HG03469 (cell line): ENCODE measurements at regions not wholly inside any gene's neighbourhood (a gene's known extent, or its start where the extent isn't known, plus 50 kb on each side); places are given as distances from the start of the nearest gene placed in this dataset.

Experiments used
- ATAC-seq: cut with Tn5 transposase; IDR thresholded peaks from one replicate; pipeline ENCODE4 v1.9.1; 2021; ENCODE audit warnings: mild to moderate bottlenecking, moderate library complexity, moderate number of reproducible peaks; ENCODE audit not compliant: unreplicated experiment

DNA sequence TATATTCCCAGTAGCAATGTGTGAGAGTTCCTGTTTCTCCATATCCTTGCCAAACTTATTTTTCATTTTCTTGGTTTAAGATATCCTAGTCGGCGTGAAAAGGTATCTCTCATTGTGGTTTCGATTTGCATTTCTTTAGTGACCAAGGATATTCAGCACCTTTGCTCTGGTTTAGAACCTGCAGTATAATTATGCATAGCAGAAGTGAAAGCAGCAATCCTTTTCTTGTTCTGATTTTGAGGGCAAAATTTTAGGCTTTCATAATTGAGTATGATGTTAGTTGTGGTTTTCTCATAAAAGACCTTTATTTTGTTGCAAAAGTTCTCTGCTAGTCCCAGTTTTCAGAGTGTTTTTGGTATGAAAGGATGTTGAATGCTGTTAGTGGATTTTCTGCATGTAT, 491.0 kb downstream of the FGF9 start:
- peak; percentile 91 for ATAC-seq

DNA sequence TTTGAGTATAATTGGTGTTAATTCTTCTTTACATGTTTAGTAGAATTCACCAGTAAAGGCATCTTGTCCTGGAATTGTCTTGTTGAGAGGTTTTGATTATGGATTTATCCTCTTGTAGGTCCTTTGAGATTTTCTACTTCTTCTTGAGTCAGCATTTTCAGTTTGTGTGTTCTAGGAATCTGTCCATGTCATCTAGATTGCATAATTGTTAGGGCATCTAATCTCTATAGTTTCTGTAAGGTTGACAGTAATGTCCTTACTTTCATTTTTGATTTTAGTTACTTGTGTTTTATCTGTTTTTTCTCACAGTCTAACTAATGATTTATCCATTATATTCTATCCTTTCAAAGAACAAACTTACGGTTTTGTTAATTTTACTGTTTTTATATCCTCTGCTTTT, 492.0 kb downstream of the FGF9 start:
- ATAC-seq = no peak

DNA sequence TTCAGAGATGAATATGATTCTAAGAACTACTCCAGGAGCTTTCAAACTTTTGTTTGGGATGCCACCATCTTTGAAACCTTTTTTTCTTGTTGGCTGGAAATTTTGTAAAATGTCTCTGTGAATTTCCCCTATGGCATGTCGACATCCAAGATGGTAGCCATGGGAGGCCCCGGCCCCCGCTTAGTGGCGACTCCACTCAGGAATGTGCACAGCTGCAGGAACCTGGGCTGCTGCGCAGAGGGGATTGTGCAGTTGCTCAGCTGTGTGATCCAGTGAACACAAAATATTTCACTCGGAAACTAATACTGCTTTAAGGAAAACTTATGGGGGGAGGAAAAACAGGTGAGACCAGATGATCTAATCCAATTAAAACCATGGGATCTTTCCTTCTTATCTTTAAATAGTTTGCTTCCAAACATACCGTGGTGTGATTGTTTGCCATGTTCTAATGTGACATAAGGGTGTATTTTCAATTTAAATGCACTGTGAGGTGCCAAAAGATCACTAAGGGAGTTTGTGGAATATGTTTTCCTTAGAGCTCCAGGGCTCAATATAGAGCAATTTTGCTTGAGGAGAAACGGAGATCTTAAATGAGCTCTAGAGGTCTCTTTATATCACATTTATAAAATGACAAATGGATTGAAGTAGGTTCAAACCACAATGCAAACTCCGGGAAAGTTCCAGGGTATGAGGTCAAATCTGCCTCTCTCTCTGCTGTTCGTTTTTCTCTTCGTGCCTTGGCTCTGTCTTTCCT, 497.7 kb downstream of the FGF9 start:
- ATAC-seq = no peak

DNA sequence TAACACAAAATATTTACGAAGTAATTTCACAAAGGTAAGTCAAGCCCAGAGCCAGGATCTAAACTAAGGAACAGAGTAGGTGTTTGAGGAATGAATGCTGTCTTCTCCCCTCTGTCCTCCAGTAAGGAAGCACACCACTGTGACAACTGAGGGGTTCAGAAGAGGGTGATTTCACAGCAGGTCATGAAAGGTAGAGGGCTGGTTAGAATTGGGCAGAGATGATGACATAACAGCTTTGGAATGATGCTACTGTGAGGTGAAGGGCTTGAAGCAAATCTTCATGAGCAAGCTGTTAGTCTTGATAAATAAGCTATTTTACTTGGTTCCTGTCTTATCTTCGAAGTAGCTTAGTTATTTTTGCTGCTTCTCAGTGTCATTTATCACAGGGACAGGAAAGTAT, 498.6 kb downstream of the FGF9 start:
- no peak for ATAC-seq

DNA sequence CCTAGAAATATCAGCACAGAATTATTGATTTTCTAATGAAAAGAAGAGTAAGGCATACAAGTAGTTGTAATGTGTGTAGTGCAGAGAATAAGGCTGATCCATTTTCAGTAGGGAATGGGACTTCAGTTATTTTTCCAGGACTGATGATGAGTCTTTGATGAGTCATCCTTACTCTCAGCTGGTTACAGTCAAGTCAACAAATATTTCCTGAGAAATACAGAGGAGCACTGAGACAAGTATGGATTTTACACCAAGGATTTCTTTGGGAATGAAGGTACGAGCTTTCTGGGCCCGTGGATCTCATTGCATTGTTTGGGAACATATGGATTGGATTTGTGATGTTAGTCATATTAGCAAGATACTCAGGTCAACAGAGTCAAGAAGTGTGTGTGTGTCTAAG, 502.7 kb downstream of the FGF9 start:
- ATAC-seq = no peak

DNA sequence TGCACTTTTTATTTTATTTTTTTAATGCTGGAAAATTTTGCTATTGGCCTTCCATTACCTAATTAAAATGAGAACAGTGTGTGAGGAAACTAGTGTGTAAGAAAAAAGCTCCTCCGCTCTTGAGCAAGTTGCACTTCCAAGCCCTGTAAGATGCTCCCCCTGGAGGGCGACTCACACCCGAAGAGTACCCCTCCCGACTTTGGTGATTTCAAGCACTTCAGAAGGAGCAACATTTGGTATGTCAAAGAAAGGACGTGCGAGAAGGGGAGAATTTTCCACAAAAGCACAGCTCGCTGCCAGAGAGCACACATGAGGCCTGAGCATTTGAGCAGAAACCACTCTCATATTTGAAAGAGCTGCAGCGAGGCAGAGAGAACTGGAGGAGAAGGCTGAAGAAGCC, 504.4 kb downstream of the FGF9 start:
- ATAC-seq = no peak

DNA sequence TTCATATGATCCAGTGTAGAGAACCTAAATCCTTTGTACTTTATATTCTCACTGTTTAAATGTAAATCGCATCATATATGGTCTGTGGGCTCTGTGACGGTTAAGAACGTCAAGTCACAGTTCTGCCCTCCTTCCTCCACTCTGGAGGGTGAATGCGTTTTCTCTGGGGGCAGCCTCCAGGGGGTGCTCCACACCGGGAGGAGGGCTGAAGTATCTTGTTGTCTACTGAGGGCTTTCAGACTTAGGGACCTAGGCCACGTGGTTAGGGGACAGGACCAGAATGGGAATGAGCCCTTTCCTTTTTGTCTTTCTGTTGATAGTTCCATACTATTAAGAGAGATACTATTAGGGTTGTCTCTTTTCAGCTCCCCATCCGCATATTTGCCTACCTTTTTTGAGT, 504.9 kb downstream of the FGF9 start:
- no peak for ATAC-seq

DNA sequence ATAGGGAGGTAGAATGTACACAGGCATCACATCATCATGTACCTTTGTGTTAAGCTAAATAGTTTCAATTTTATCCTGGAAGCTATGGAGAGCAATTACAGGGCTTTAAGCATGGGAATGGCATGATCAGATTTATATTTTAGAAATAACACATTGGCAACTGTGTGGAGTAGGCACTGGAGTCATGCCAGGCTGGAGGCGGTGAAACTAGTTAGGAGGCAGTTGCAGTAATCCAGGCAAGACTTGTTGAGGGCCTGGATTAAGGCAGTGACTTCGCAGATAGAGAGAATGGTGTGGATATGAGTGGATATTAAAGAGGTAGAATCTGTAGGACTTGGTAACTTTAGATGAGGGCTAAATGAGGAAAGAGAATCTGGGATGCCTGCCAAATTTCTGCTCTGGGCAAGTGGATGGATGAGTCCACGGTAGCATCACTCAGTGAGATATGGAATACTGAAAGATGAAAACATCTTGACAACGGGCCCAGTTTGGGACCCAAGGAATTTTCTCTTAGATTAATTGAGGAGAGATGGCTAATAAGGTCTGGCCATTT, 506.2 kb downstream of the FGF9 start:
- no peak for ATAC-seq

DNA sequence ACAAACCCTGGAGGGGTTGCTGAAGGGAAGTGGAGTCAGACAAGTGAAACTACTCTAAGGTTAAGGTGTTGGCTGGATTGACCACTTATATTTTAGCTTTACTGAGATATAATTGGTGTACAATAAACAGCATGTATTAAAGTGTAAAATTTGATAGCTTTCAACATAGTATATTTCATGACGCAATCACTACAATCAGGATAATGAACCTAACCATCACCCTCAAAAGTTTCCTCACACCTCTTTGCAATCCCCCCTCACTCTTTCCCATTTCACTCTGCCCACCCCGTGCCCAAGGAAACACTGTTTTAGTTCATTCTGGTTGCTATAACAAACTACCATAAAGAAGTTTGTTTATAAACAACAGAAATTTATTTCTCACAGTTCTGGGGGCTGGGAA, 508.0 kb downstream of the FGF9 start:
- no peak for ATAC-seq

DNA sequence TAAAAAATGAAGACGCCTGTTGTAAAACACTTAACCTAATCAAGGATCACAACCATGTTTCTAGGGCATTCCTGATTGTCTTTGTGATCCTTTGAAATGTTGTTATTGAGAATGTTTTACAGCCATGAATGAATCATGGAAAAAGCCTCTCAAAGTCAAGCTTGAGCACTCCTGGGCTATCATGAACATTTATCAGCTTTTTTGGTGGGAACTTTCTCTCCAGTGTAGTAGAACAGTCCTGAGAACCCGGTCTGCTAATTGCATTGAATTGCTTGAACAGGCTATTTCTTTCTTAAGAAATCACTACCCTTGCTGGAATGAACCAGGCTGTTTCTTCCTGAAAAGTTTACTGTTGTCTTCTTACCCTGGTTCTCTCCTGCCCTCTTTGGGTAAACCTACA, 516.5 kb downstream of the FGF9 start:
- ATAC-seq = no peak

DNA sequence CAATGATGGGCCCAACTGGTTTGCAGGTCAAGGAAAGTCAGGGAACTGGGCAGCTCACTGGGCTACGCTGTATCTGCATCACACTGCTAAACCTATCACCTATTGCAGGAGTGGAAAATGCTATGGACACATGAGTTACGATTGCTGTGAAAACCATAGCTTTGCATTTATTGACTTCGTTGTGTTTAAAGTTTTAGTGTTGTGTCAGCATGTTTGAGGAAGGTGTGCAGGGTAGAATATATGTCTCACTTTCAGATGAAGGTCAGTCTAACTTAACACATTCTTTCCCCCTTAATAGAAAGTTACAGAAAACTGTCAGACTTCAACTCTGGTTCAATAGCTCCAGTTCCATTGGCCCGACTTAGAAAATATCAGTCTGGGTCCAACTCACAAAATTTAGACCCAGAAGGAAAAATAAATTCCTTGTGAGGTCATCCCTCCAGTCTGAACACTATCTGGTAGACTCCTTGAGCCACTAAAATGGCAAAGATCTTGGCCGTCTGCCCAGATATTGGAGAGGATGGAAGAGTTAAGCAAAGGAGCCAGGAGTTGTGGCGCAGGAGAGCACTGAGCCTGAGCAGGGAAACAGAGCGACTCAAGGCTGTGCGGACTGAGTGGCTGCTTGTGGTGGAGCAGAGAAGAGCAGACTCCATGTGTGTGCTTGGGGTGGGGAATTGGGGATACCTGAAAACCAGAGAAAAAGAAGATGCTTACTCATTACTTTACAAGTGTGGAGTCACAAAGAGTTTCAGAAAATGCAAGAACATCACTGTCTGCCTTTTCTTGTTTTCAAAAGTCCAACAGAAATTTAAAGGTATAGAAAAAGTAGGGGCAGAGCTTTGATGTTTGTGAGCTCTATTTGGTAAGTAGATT, 518.5 kb downstream of the FGF9 start:
- ATAC-seq = no peak

DNA sequence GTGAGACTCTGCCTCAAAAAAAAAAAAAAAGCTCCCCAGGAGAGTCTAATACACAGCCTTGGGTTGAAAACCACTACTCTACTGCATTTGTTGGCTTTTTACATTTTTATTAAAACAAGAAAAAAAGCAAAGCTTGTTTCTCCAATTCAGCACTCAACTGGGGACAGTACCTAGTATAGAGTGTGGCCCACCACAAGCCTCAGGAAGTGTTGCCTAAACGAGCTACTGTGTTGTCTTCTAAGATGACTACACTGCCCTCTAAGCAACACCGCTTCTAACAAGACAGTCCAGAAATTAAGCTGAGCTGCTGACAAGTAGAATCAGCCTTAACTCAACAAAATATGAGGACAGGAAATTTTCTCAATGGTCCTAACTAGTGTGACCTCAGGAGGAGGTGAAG, 522.2 kb downstream of the FGF9 start:
- no peak for ATAC-seq

DNA sequence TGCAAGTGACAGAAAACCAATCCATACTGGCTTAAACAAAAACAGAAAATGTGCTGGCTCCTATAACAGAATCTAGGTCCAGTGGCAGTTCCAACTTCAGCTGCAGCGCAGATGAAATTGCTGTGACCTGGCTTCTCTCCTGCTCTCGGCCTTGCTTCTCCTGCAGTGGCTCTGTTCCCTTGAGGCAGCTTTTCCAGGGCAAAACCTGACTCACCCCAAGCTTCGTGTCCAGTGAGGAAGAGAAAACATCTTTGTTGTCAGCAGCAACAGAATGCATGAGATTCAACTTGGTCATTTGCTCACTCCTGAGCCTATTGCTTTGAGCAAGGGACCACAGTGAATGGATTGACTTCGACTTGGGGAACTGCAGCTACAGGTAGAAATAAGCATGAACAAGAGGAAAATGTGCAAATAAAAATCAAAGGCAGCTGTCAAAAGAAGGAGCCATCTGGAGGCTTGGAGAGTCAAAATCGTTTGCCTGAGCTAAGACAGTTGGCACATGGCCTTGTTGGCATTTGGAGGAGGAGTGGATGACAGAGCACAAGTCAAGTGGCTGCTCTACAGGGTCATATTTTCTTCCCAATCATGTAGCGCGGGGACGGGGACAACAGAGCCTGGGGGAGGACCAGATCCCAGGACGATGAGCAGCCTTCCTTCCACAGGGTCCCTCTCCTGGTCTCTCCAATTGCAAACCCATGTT, 523.4 kb downstream of the FGF9 start:
- no peak for ATAC-seq

DNA sequence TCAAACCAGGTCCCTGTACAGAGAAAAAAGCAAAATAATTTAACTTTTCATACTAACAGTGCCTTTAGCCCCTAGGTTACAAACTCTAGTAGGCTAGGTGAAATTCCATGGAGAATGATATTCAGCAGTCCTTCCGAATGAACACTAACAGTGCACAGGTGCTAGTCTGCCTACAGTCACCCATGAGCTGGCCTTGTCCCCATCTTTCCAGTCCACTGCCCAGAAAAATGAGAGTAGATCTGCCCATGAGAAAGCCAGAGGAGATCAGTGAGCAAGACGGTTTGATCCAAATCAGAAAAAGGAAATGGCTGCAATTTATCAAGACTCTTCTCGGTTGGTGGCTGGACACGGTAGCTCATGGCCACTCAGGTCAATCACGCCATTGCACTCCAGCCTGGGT, 524.9 kb downstream of the FGF9 start:
- ATAC-seq = no peak

DNA sequence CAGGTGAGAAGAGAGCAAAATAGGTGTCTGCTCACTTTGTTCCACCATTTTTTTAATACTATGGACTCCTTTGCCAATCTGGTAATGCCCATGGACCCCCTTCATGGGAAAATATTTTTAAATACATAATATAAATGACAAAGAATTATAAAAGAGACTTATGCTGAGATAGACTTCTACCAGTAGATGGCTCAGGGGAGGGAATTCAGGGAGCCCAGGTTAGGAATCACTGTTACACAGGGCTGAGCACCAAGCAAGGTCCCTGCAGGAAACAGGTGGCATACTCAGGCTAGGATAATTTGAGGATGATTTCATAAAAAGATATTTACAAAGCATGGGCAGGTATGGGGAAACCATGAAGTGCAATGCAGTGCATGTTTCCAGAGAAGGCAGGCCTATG, 525.9 kb downstream of the FGF9 start:
- ATAC-seq = no peak

DNA sequence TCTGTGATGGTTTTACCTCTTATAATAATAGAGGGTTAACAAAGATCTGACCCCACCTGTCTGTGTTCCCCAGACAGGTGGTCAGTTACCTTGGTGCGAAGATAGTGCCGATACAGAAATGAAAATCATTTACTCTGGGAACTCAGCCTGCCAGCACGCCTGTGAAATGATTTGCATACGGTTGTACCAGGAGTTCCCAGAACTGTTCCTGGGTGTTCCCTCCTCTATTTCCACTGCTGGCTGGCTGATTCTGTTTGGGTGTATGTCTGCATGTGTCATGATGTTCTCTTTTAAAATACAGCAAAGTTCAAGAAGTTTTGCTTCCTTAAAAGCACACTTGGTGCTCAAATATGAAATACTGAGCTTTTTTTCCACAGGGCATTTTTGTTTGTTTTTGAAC, 527.1 kb downstream of the FGF9 start:
- ATAC-seq = no peak

DNA sequence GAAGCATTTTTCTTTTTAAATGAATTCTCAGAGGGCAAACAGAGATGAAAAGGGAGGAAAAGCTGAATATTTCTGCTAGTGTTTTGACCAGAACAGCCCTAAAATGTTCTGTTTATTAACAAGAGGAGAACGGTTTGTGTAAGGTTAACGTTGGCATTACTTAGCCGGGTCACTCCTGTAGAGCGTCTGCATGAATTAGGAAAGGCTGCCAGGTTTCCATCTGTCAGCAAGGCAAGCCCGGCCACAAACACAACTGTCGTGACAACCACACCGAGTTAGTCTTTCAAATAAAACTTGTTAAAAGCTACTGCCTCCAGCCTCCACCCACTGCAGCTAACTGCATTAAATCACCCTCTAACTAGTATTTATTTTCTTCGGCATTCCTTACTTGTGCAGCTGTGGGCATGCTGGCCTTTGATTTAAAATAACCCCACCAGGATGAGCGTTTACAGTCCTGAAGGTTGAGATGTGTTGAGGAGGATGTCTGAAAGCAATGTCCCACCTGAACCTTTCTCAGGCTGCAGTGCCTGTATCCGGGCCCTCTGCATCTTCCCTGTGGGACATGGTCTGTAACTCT, 527.9 kb downstream of the FGF9 start:
- ATAC-seq = no peak

DNA sequence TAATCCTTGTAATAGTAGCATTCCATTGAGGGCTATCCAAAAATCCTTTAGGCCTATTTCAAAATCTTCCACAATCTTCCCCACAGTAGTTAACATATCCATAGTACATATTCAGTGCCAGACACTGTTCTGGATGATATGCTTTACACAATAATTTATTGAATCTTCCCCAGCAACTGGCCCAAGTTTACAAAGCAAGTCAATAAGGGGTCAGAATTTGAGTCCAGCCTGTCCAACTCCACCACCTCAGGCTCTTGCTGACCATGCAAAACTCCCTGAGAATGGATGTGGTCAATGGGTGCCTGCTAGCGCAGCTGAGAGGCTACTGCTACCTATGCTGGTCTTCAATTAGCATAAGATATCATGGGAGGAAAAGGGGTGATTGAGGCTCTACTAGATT, 529.6 kb downstream of the FGF9 start:
- no peak for ATAC-seq

DNA sequence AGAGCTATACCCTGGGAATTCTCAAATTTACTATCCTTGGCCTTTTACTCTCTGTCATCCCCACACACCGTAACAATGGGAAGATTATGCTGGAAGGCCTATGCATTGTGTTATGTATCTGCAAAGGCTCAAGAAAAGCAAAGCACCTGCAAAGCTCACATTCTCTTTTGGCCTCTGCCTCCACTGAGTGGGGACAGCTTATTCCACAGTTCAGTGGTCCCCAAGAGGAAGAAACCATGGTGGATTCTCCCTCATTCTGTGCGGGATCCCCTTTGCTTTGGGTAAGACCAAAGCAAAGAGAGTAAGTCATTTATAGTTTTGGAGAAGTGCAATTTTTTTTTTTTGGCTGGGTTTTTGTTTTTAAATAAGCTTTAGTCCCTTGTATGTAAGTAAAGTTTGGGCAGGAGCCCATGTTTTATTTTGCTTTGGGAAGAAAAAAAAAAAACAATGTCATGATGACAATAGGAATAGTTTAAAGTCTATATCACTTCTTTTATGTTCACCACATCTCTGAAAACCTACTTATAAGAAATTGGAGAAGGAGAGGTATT, 530.6 kb downstream of the FGF9 start:
- ATAC-seq = no peak

DNA sequence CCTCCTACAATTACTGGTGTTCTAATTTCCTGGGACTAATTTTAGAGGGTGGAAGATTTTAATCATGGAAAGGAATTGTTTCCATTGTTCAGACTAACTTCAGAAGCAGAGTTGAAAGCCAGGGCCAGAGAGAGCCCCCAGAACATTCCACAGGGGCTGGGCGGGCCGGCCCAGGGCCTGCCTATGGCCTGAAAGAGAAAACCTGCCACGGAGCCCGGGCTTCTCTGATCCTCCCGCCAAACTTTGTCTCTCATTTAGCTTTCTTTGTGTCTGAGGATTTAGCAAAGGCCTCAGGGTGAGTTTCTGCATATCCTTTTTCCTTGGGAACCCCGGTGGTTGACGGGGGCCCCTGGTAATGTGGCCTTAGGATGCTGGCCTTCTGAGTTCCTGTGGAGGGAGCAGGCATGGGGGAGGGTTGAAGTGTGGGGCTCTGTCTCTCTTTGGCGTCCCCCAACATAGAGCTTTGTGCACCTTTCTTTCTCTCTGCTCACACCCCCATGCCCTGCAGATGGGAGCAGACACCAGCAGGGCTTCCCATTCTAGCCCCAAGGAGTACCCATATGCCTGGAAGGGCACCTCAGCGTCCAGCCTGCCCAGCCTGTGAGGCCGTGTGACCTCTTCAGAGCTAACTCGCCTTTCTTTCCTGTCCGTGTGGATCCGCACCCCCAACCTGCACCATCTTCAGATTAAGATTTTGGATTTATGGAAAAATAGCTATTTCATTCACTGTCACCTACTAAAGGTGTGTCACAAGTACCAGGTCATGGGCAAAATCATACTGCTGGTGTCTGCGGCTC, 539.5 kb downstream of the FGF9 start:
- ATAC-seq = no peak
